H1 (cell line): ENCODE measurements at regions not wholly inside any gene's neighbourhood (a gene's known extent, or its start where the extent isn't known, plus 50 kb on each side); places are given as distances from the start of the nearest gene placed in this dataset.

Source experiments
- CTCF ChIA-PET: fragments of 300-600 bp; sonication (Branson Sonifier 250); formaldehyde crosslinking; loops from one replicate; lab custom pipeline; 2021; ENCODE audit not compliant: partially characterized antibody; lab: Charles Lee
- POLR2A ChIA-PET: fragments of 300-600 bp; sonication (Branson Sonifier 250); formaldehyde crosslinking; loops from one replicate; lab custom pipeline; 2021; ENCODE audit warnings: inconsistent platforms; ENCODE audit not compliant: partially characterized antibody; lab: Charles Lee
- DNase-seq, 2 experiments: peaks; one replicate each; pipeline versions ENCODE4 v3.0.0 to v3.0.0-alpha.2; 2010 to 2022; ENCODE audit warnings: low spot score in 2 of 2, low read depth in 1 of 2, mixed read lengths in 1 of 2
- FAIRE-seq: peaks from 2 replicates; lab custom pipeline; 2011; peaks lifted over from hg19 to GRCh38; lab: Jason Lieb, UNC
- H2AFZ ChIP-seq: 2 replicates; pipeline ENCODE4 v1.8.1; 2012; ENCODE audit warnings: low read length, inconsistent platforms
- H2AK5ac ChIP-seq: 2 replicates; pipeline ENCODE4 v1.6.1; 2013; ENCODE audit warnings: low read depth, low read length
- H2BK120ac ChIP-seq: replicated peaks from 2 replicates; pipeline ENCODE3; 2013; ENCODE audit warnings: low read depth, low read length, inconsistent platforms
- H2BK12ac ChIP-seq: 2 replicates; pipeline ENCODE4 v1.6.1; 2013; ENCODE audit warnings: low read depth, low read length
- H2BK15ac ChIP-seq: 2 replicates; pipeline ENCODE4 v1.6.1; 2013; ENCODE audit warnings: low read length
- H2BK20ac ChIP-seq: 2 replicates; pipeline ENCODE4 v1.6.1; 2013; ENCODE audit warnings: low read length
- H2BK5ac ChIP-seq: 2 replicates; pipeline ENCODE4 v1.6.1; 2013; ENCODE audit warnings: low read depth, low read length
- H3K14ac ChIP-seq: 2 replicates; pipeline ENCODE4 v1.6.1; 2013; ENCODE audit warnings: inconsistent platforms; ENCODE audit not compliant: insufficient read length
- H3K18ac ChIP-seq: 2 replicates; pipeline ENCODE4 v1.6.1; 2013; ENCODE audit warnings: low read length; ENCODE audit errors: extremely low read depth
- H3K23ac ChIP-seq: 2 replicates; pipeline ENCODE4 v1.6.1; 2013; ENCODE audit warnings: inconsistent platforms; ENCODE audit not compliant: insufficient read length
- H3K23me2 ChIP-seq: 2 replicates; pipeline ENCODE4 v1.6.1; 2013; ENCODE audit warnings: low read depth, low read length
- H3K27ac ChIP-seq: 2 replicates; pipeline ENCODE4 v1.6.1; 2011; ENCODE audit warnings: low read depth, low read length, inconsistent platforms
- H3K27me3 ChIP-seq, 4 experiments: replicated peaks in 1 of 4; 1 replicate in 1 of 4; 2 replicates in 3 of 4; pipeline versions ENCODE4 v1.6.1 to v1.8.1; 2011 to 2013; ENCODE audit warnings: low read length in 3 of 4, mild to moderate bottlenecking in 3 of 4, inconsistent platforms in 2 of 4, mixed read lengths in 2 of 4, moderate library complexity in 1 of 4; ENCODE audit not compliant: control insufficient read depth in 3 of 4, insufficient read depth in 3 of 4; ENCODE audit errors: extremely low read depth in 1 of 4
- H3K36me3 ChIP-seq, 4 experiments: 2 replicates each; pipeline versions ENCODE4 v1.6.1 to v1.8.1; 2011 to 2013; ENCODE audit warnings: mild to moderate bottlenecking in 4 of 4, low read length in 3 of 4, moderate library complexity in 2 of 4, control low read depth in 1 of 4, inconsistent platforms in 1 of 4; ENCODE audit not compliant: insufficient read depth in 4 of 4, control insufficient read depth in 2 of 4
- H3K4ac ChIP-seq: replicated peaks from 2 replicates; pipeline ENCODE3; 2013; ENCODE audit warnings: low read length, low read depth, mixed read lengths, inconsistent platforms; ENCODE audit not compliant: insufficient read length
- H3K4me1 ChIP-seq, 4 experiments: replicated peaks in 1 of 4; 1 replicate in 1 of 4; 2 replicates in 3 of 4; pipeline versions ENCODE4 v1.6.1 to v1.8.1; 2011 to 2013; ENCODE audit warnings: low read length in 3 of 4, inconsistent platforms in 2 of 4, mixed read lengths in 1 of 4; ENCODE audit not compliant: insufficient read depth in 4 of 4, control insufficient read depth in 3 of 4
- H3K4me2 ChIP-seq, 2 experiments: 2 replicates each; pipeline versions ENCODE4 v1.6.1 to v1.8.1; 2011 to 2013; ENCODE audit warnings: low read depth in 2 of 2, low read length in 2 of 2, control low read depth in 1 of 2, inconsistent platforms in 1 of 2, mild to moderate bottlenecking in 1 of 2; ENCODE audit not compliant: insufficient read depth in 1 of 2
- H3K4me3 ChIP-seq, 4 experiments: fragments of 200-600, 300-600 bp in 1 of 4; sonication (generic), shearing (Covaris generic), sonication (Bioruptor Twin) in 1 of 4; 2 replicates each; pipeline versions ENCODE4 v1.5.1 to v1.8.1; 2011 to 2016; ENCODE audit warnings: low read length in 4 of 4, low read depth in 3 of 4, control low read depth in 2 of 4, inconsistent platforms in 2 of 4, mild to moderate bottlenecking in 2 of 4, mixed read lengths in 1 of 4, moderate library complexity in 1 of 4; ENCODE audit not compliant: insufficient read depth in 2 of 4; ENCODE audit errors: extremely low read depth in 1 of 4
- H3K56ac ChIP-seq: replicated peaks from 2 replicates; pipeline ENCODE3; 2013; ENCODE audit warnings: low read depth, mild to moderate bottlenecking, mixed read lengths, low read length, inconsistent platforms; ENCODE audit not compliant: insufficient read length
- H3K79me1 ChIP-seq: 2 replicates; pipeline ENCODE4 v1.6.1; 2013; ENCODE audit warnings: low read depth, low read length, control low read depth
- H3K79me2 ChIP-seq, 2 experiments: 2 replicates each; pipeline versions ENCODE4 v1.6.1 to v1.8.1; 2012 to 2013; ENCODE audit warnings: low read length in 2 of 2, mild to moderate bottlenecking in 2 of 2, inconsistent platforms in 1 of 2; ENCODE audit not compliant: insufficient read depth in 2 of 2, control insufficient read depth in 1 of 2
- H3K9ac ChIP-seq, 4 experiments: replicated peaks in 1 of 4; 1 replicate in 1 of 4; 2 replicates in 3 of 4; pipeline versions ENCODE4 v1.6.1 to v1.8.1; 2011 to 2013; ENCODE audit warnings: low read depth in 3 of 4, low read length in 3 of 4, control low read depth in 2 of 4, mild to moderate bottlenecking in 2 of 4, moderate library complexity in 2 of 4, inconsistent platforms in 1 of 4; ENCODE audit errors: extremely low read depth in 1 of 4
- H3K9me3 ChIP-seq, 2 experiments: 2 replicates each; pipeline versions ENCODE4 v1.6.1 to v1.8.1; 2012 to 2013; ENCODE audit warnings: mild to moderate bottlenecking in 2 of 2, moderate library complexity in 2 of 2, control low read depth in 1 of 2, inconsistent platforms in 1 of 2, low read depth in 1 of 2, low read length in 1 of 2, mixed read lengths in 1 of 2; ENCODE audit not compliant: insufficient read depth in 2 of 2
- H4K20me1 ChIP-seq, 2 experiments: replicated peaks in 1 of 2; 2 replicates each; pipeline versions ENCODE3 to v1.8.1; 2011 to 2013; ENCODE audit warnings: inconsistent platforms in 2 of 2, low read length in 2 of 2, mild to moderate bottlenecking in 1 of 2; ENCODE audit not compliant: insufficient read depth in 2 of 2, control insufficient read depth in 1 of 2
- H4K5ac ChIP-seq: 2 replicates; pipeline ENCODE4 v1.6.1; 2013; ENCODE audit warnings: low read length, low read depth, mixed read lengths, inconsistent platforms; ENCODE audit not compliant: insufficient read length
- H4K8ac ChIP-seq: 2 replicates; pipeline ENCODE4 v1.8.0; 2013; ENCODE audit warnings: mild to moderate bottlenecking, moderate library complexity, low read length, inconsistent platforms; ENCODE audit not compliant: insufficient read depth; ENCODE audit errors: extremely low read depth
- H4K91ac ChIP-seq: replicated peaks from 2 replicates; pipeline ENCODE3; 2013; ENCODE audit warnings: low read length, mixed read lengths, inconsistent platforms; ENCODE audit not compliant: insufficient read length
- EP300 ChIP-seq, 2 experiments: IDR thresholded peaks; 1 replicate in 1 of 2; 2 replicates in 1 of 2; pipeline ENCODE4 v1.6.1; 2011 to 2012; ENCODE audit warnings: low read depth in 2 of 2, low read length in 2 of 2, mild to moderate bottlenecking in 2 of 2, borderline replicate concordance in 1 of 2, inconsistent platforms in 1 of 2, moderate library complexity in 1 of 2
- JUND ChIP-seq: IDR thresholded peaks from 2 replicates; pipeline ENCODE4 v1.6.1; 2011; ENCODE audit warnings: mild to moderate bottlenecking, improper control_type of control experiment, low read length
- NANOG ChIP-seq: IDR thresholded peaks from 2 replicates; pipeline ENCODE4 v1.6.1; 2011; ENCODE audit warnings: low read length, low read depth, mild to moderate bottlenecking, inconsistent platforms; ENCODE audit not compliant: insufficient read depth, poor library complexity, severe bottlenecking
- SUZ12 ChIP-seq: fragments of 200-600 bp; sonication (generic); IDR thresholded peaks from 2 replicates; pipeline ENCODE4 v1.6.1; 2012; ENCODE audit warnings: mild to moderate bottlenecking, inconsistent platforms, low read length, moderate library complexity, mixed read lengths
- TAF1 ChIP-seq: IDR thresholded peaks from 2 replicates; pipeline ENCODE4 v1.6.1; 2011; ENCODE audit warnings: mild to moderate bottlenecking, low read depth, low read length
- WGBS, 2 experiments: shearing (Covaris generic) in 1 of 2; methylation state at CpG; one replicate each; pipeline versions ENCODE4 v1.1.6 to v1.1.7; 2013 to 2015; ENCODE audit warnings: low lambda C conversion rate in 2 of 2, mixed read lengths in 2 of 2, inconsistent platforms in 1 of 2, low coverage in 1 of 2, missing lambda C conversion rate in 1 of 2; ENCODE audit not compliant: insufficient replicate concordance in 2 of 2, insufficient coverage in 1 of 2, insufficient read length in 1 of 2; ENCODE audit errors: extremely low coverage in 1 of 2, missing lambda C conversion rate in 1 of 2; 5-methylcytosine and 5-hydroxymethylcytosine counted together
- TF ChIP-seq, protein P1 (sequence below): IDR thresholded peaks from 2 replicates; pipeline ENCODE4 v1.6.1; 2012; ENCODE audit warnings: inconsistent platforms

- no peak overlapping the region for H4K5ac ChIP-seq
- no peak overlapping the region for H2BK15ac ChIP-seq
- H3K18ac ChIP-seq: no peak overlapping the region
- H3K23me2 ChIP-seq: no peaks in the 10 kb centered on the region
- H3K9ac ChIP-seq: no peak overlapping the region
- H3K4me2 ChIP-seq: no peak overlapping the region
- no peaks in the 10 kb centered on the region for H3K4me1 ChIP-seq
- TF ChIP-seq EP300 (IDR thresholded peaks at IDR 0.05; ENCODE audit: borderline replicate concordance in 1 of 2, low read depth in 2 of 2, low read length in 2 of 2) (no peak), JUND (no peak), NANOG (no peak), TAF1 (no peak), SUZ12 (no peak)
- TF ChIP-seq, protein P1, sequence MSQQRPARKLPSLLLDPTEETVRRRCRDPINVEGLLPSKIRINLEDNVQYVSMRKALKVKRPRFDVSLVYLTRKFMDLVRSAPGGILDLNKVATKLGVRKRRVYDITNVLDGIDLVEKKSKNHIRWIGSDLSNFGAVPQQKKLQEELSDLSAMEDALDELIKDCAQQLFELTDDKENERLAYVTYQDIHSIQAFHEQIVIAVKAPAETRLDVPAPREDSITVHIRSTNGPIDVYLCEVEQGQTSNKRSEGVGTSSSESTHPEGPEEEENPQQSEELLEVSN: no peak
- no peaks in the 10 kb centered on the region for H3K27me3 ChIP-seq
- H4K8ac ChIP-seq: no peak overlapping the region
- no peak overlapping the region for H2AFZ ChIP-seq
- H3K79me2 ChIP-seq: no peaks in the 10 kb centered on the region
- ChIA-PET CTCF (interaction anchor here (0.5 to 4.5 kb wide), 2 partner anchors 685 to 793 kb away, joined by 3 to 28 read pairs; no protein-coding TSS in a partner anchor), POLR2A (no interaction called here)
- H4K91ac ChIP-seq: no peak overlapping the region
- no peak overlapping the region for H3K4ac ChIP-seq
- no peaks in the 10 kb centered on the region for H4K20me1 ChIP-seq
- H3K36me3 ChIP-seq: no peaks in the 10 kb centered on the region
- H3K14ac ChIP-seq: no peak overlapping the region
- H3K79me1 ChIP-seq: no peaks in the 10 kb centered on the region
- no peak overlapping the region for H2AK5ac ChIP-seq
- no peak overlapping the region for H2BK20ac ChIP-seq
- no peak overlapping the region for H3K23ac ChIP-seq
- no peak overlapping the region for H2BK120ac ChIP-seq
- H3K27ac ChIP-seq: no peak overlapping the region
- no peaks in the 10 kb centered on the region for H3K9me3 ChIP-seq
- 93% methylated on average over 2 of the region's 2 CpGs; no CpG with 5 or more reads in 1 of the 2 experiments for WGBS, 2 experiments
- H3K4me3 ChIP-seq: no peak overlapping the region
- no peak for DNase-seq
- no peak overlapping the region for H2BK5ac ChIP-seq
- H2BK12ac ChIP-seq: no peak overlapping the region
- H3K56ac ChIP-seq: no peak overlapping the region
- FAIRE-seq: no peak
Measured at GRCh38 chr4:104066533-104066932, 346.7 kb upstream of the TACR3 start.
